Peyer's patch (tissue), 4 donors: ENCODE measurements at regions not wholly inside any gene's neighbourhood (a gene's known extent, or its start where the extent isn't known, plus 50 kb on each side); places are given as distances from the start of the nearest gene placed in this dataset.
A peak's percentile ranks its signal among the peaks of the same experiment; 100 is the strongest.

Experiments
- CTCF ChIP-seq, 6 experiments: fragments of 450-650 bp in 4 of 6; fragments of 200-600 bp in 2 of 6; sonication (generic) in 1 of 6; IDR thresholded peaks; one replicate each; pipeline ENCODE4 v1.5.1; 2017 to 2019; ENCODE audit warnings: antibody characterized with exemption in 6 of 6, mild to moderate bottlenecking in 3 of 6, moderate library complexity in 1 of 6
- POLR2A ChIP-seq, 2 donors: fragments of 450-650 bp; IDR thresholded peaks; one replicate each; pipeline ENCODE4 v1.5.1; 2017; ENCODE audit warnings: antibody characterized with exemption in 2 of 2, mild to moderate bottlenecking in 2 of 2, moderate library complexity in 2 of 2

- TF ChIP-seq CTCF (IDR thresholded peaks at IDR 0.05) (peak in 4 of 6 experiments; percentile 42 to 60 (median 54)), POLR2A (IDR thresholded peaks at IDR 0.05) (no peak)
Observed at GRCh38 chr2:182650704-182651103, 65.4 kb upstream of the DNAJC10 start.
